IMR-90 (cell line): ENCODE measurements at regions not wholly inside any gene's neighbourhood (a gene's known extent, or its start where the extent isn't known, plus 50 kb on each side); places are given as distances from the start of the nearest gene placed in this dataset.

Experiments
- ATAC-seq: fragments of 200-7000 bp; cut with Tn5 transposase; 2 replicates; pipeline ENCODE4 v1.9.1; 2020; ENCODE audit warnings: low read depth, mild to moderate bottlenecking, moderate library complexity
- BruUV-seq: library from RNA; stranded (reverse); fragments of 400-500 nt; replicated peaks from 2 replicates; lab custom pipeline; 2021; lab: Mats Ljungman, UMichigan
- CTCF ChIA-PET: fragments of 300-600 bp; formaldehyde crosslinking; extraction: SDS; loops from one replicate; lab custom pipeline; 2021; ENCODE audit warnings: antibody characterized with exemption; lab: Yijun Ruan, JAX
- POLR2A ChIA-PET: fragments of 300-600 bp; sonication (Branson Sonifier 250); formaldehyde crosslinking; loops from one replicate; lab custom pipeline; 2022; ENCODE audit warnings: antibody characterized with exemption; ENCODE audit not compliant: unreplicated experiment; lab: Charles Lee
- DNase-seq: peaks from one replicate; pipeline ENCODE4 v3.0.0; 2013
- H2AFZ ChIP-seq: replicated peaks from 2 replicates; pipeline ENCODE3; 2013; ENCODE audit warnings: low read length, mild to moderate bottlenecking; ENCODE audit not compliant: poor library complexity
- H2AK5ac ChIP-seq: 2 replicates; pipeline ENCODE4 v1.6.1; 2013; ENCODE audit warnings: low read depth, low read length, inconsistent platforms
- H2AK9ac ChIP-seq: replicated peaks from 2 replicates; pipeline ENCODE3; 2013; ENCODE audit warnings: mild to moderate bottlenecking, low read depth, low read length, moderate library complexity; ENCODE audit not compliant: poor library complexity
- H2BK120ac ChIP-seq: 2 replicates; pipeline ENCODE4 v1.6.1; 2013; ENCODE audit warnings: low read depth, low read length, inconsistent platforms
- H2BK15ac ChIP-seq: 3 replicates; pipeline ENCODE4 v1.6.1; 2013; ENCODE audit warnings: low read depth, low read length, inconsistent platforms
- H2BK20ac ChIP-seq: 2 replicates; pipeline ENCODE4 v1.6.1; 2013; ENCODE audit warnings: low read depth, mild to moderate bottlenecking, inconsistent platforms, low read length, moderate library complexity
- H2BK5ac ChIP-seq: 2 replicates; pipeline ENCODE4 v1.6.1; 2013; ENCODE audit warnings: mild to moderate bottlenecking, low read depth, low read length, inconsistent platforms; ENCODE audit not compliant: poor library complexity, severe bottlenecking
- H3K14ac ChIP-seq: replicated peaks from 2 replicates; pipeline ENCODE4 v1.6.1; 2013; ENCODE audit warnings: low read depth, low read length, inconsistent platforms
- H3K18ac ChIP-seq: 2 replicates; pipeline ENCODE4 v1.6.1; 2013; ENCODE audit warnings: low read depth, low read length, control low read depth
- H3K23ac ChIP-seq: 2 replicates; pipeline ENCODE4 v1.6.1; 2013; ENCODE audit warnings: low read depth, low read length, inconsistent platforms
- H3K27ac ChIP-seq: 2 replicates; pipeline ENCODE4 v1.5.1; 2013; ENCODE audit warnings: mild to moderate bottlenecking, control low read depth, low read length; ENCODE audit not compliant: insufficient read depth
- H3K27me3 ChIP-seq: 2 replicates; pipeline ENCODE4 v1.6.1; 2013; ENCODE audit warnings: low read length; ENCODE audit not compliant: control insufficient read depth, insufficient read depth
- H3K36me3 ChIP-seq: 2 replicates; pipeline ENCODE4 v1.6.1; 2013; ENCODE audit warnings: low read length, mixed read lengths; ENCODE audit not compliant: control insufficient read depth, insufficient read depth
- H3K4ac ChIP-seq: 2 replicates; pipeline ENCODE4 v1.6.1; 2013; ENCODE audit warnings: low read depth, low read length, inconsistent platforms
- H3K4me1 ChIP-seq: 2 replicates; pipeline ENCODE4 v1.6.1; 2013; ENCODE audit warnings: low read length, mixed read lengths; ENCODE audit not compliant: control insufficient read depth, insufficient read depth
- H3K4me2 ChIP-seq: 2 replicates; pipeline ENCODE4 v1.6.1; 2013; ENCODE audit warnings: low read depth, mild to moderate bottlenecking, control low read depth, low read length, moderate library complexity
- H3K4me3 ChIP-seq: 2 replicates; pipeline ENCODE4 v1.5.1; 2013; ENCODE audit warnings: low read depth, mild to moderate bottlenecking, control low read depth, low read length, moderate library complexity; ENCODE audit not compliant: insufficient read depth
- H3K56ac ChIP-seq: 2 replicates; pipeline ENCODE4 v1.6.1; 2013; ENCODE audit warnings: low read length, inconsistent platforms; ENCODE audit not compliant: insufficient read depth; ENCODE audit errors: extremely low read depth
- H3K79me1 ChIP-seq, 2 experiments: 2 replicates each; pipeline ENCODE4 v1.6.1; 2013; ENCODE audit warnings: low read length in 2 of 2, inconsistent platforms in 1 of 2, low read depth in 1 of 2
- H3K9ac ChIP-seq: 2 replicates; pipeline ENCODE4 v1.6.1; 2013; ENCODE audit warnings: low read depth, low read length, control low read depth
- H3K9me1 ChIP-seq: 2 replicates; pipeline ENCODE4 v1.6.1; 2013; ENCODE audit warnings: low read length, inconsistent platforms; ENCODE audit not compliant: insufficient read depth
- H3K9me3 ChIP-seq: 2 replicates; pipeline ENCODE4 v1.6.1; 2013; ENCODE audit warnings: low read length; ENCODE audit not compliant: control insufficient read depth, insufficient read depth
- H4K20me1 ChIP-seq: 2 replicates; pipeline ENCODE4 v1.6.1; 2013; ENCODE audit warnings: low read length, inconsistent platforms; ENCODE audit not compliant: insufficient read depth
- H4K5ac ChIP-seq: 2 replicates; pipeline ENCODE4 v1.6.1; 2013; ENCODE audit warnings: mild to moderate bottlenecking, low read depth, low read length, control low read depth
- H4K8ac ChIP-seq, 2 experiments: 2 replicates each; pipeline ENCODE4 v1.6.1; 2013; ENCODE audit warnings: low read depth in 2 of 2, low read length in 2 of 2, control low read depth in 1 of 2, inconsistent platforms in 1 of 2
- H4K91ac ChIP-seq: 2 replicates; pipeline ENCODE4 v1.6.1; 2013; ENCODE audit warnings: low read depth, low read length, inconsistent platforms; ENCODE audit not compliant: insufficient read depth
- BHLHE40 ChIP-seq: fragments of 150-350 bp; IDR thresholded peaks from 2 replicates; pipeline ENCODE4 v1.6.1; 2016; ENCODE audit warnings: mild to moderate bottlenecking, low read depth, low read length
- CEBPB ChIP-seq: IDR thresholded peaks from 2 replicates; pipeline ENCODE4 v1.6.1; 2012; ENCODE audit warnings: low read depth, low read length, improper control_type of control experiment
- CHD1 ChIP-seq: IDR thresholded peaks from 2 replicates; pipeline ENCODE4 v1.6.1; 2012; ENCODE audit warnings: low read depth, low read length, improper control_type of control experiment
- CTCF ChIP-seq: conservative IDR thresholded peaks from 2 replicates; pipeline ENCODE4 v1.5.1; 2012; ENCODE audit warnings: mild to moderate bottlenecking, low read depth, low read length, improper control_type of control experiment
- ELK1 ChIP-seq: fragments of 150-350 bp; IDR thresholded peaks from 2 replicates; pipeline ENCODE4 v1.6.1; 2016; ENCODE audit warnings: low read depth, mild to moderate bottlenecking, low read length, moderate library complexity, borderline replicate concordance
- FOS ChIP-seq: fragments of 150-350 bp; IDR thresholded peaks from 2 replicates; pipeline ENCODE4 v1.6.1; 2016; ENCODE audit warnings: low read depth, low read length
- MAFK ChIP-seq: IDR thresholded peaks from 2 replicates; pipeline ENCODE4 v1.6.1; 2012; ENCODE audit warnings: low read depth, low read length, improper control_type of control experiment
- MAZ ChIP-seq: IDR thresholded peaks from 2 replicates; pipeline ENCODE4 v1.6.1; 2012; ENCODE audit warnings: low read depth, mild to moderate bottlenecking, low read length, improper control_type of control experiment, moderate library complexity, borderline replicate concordance
- MXI1 ChIP-seq: IDR thresholded peaks from 2 replicates; pipeline ENCODE4 v1.6.1; 2012; ENCODE audit warnings: low read depth, mild to moderate bottlenecking, low read length, moderate library complexity, borderline replicate concordance
- NFE2L2 ChIP-seq: fragments of 150-350 bp; IDR thresholded peaks from 2 replicates; pipeline ENCODE4 v1.6.1; 2016; ENCODE audit warnings: low read depth, mild to moderate bottlenecking, low read length
- POLR2A ChIP-seq: IDR thresholded peaks from 2 replicates; pipeline ENCODE4 v1.6.1; 2012; ENCODE audit warnings: mild to moderate bottlenecking, low read depth, low read length
- RAD21 ChIP-seq: IDR thresholded peaks from 2 replicates; pipeline ENCODE4 v1.6.1; 2012; ENCODE audit warnings: low read length, improper control_type of control experiment
- RCOR1 ChIP-seq: IDR thresholded peaks from 2 replicates; pipeline ENCODE4 v1.6.1; 2012; ENCODE audit warnings: mild to moderate bottlenecking, low read length, improper control_type of control experiment; ENCODE audit not compliant: insufficient replicate concordance
- RFX5 ChIP-seq: IDR thresholded peaks from 2 replicates; pipeline ENCODE4 v1.8.0; 2012; ENCODE audit warnings: low read depth, mild to moderate bottlenecking, low read length, moderate library complexity
- SMC3 ChIP-seq: fragments of 150-350 bp; IDR thresholded peaks from 2 replicates; pipeline ENCODE4 v1.6.1; 2016; ENCODE audit warnings: low read depth, mild to moderate bottlenecking, antibody characterized with exemption, low read length, moderate library complexity
- USF2 ChIP-seq: fragments of 150-350 bp; IDR thresholded peaks from 2 replicates; pipeline ENCODE4 v1.6.1; 2017; ENCODE audit warnings: mild to moderate bottlenecking, antibody characterized with exemption, low read length, low read depth
- WGBS, 2 experiments: methylation state at CpG; one replicate each; pipeline versions ENCODE4 v1.1.5 to v1.1.7; 2013; ENCODE audit warnings: missing lambda C conversion rate in 2 of 2; ENCODE audit not compliant: insufficient read length in 1 of 2; ENCODE audit errors: extremely low coverage in 2 of 2; 5-methylcytosine and 5-hydroxymethylcytosine counted together
- dilution Hi-C: fragments of 300-500 bp; cut with HindIII; formaldehyde crosslinking; loops from one replicate; pipeline ENCODE4 v1.14.3; 2018; ENCODE audit warnings: low sequenced_read_pairs; ENCODE audit not compliant: unreplicated experiment
- in situ Hi-C: fragments of 300-500 bp; cut with MboI; formaldehyde crosslinking; loops from 3 replicates; pipeline ENCODE4 v1.14.3; 2019; ENCODE audit warnings: low sequenced_read_pairs, inconsistent platforms, mixed read lengths
- intact Hi-C: fragments of 100-400 bp; cut with micrococcal nuclease; formaldehyde crosslinking; loops from 2 replicates; pipeline ENCODE4 v1.10.0; 2022

- H3K4me3 ChIP-seq: no peak overlapping the region
- ChIA-PET CTCF (no interaction called here), POLR2A (no interaction called here)
- H4K20me1 ChIP-seq: no peaks in the 10 kb centered on the region
- H3K9ac ChIP-seq: no peak overlapping the region
- H2AK9ac ChIP-seq: no peak overlapping the region
- H2BK5ac ChIP-seq: no peak overlapping the region
- no peaks in the 10 kb centered on the region; the same call in 1 of the 2 replicates for H3K9me3 ChIP-seq
- TF ChIP-seq RAD21: no peak
- no peak for TF ChIP-seq RCOR1
- TF ChIP-seq SMC3: no peak
- TF ChIP-seq POLR2A: no peak
- TF ChIP-seq MAZ: no peak
- no peak for TF ChIP-seq CTCF
- TF ChIP-seq CHD1: no peak
- TF ChIP-seq USF2: no peak
- TF ChIP-seq CEBPB: no peak
- TF ChIP-seq NFE2L2: no peak
- no peak for TF ChIP-seq MXI1
- TF ChIP-seq FOS: no peak
- no peak for TF ChIP-seq BHLHE40
- TF ChIP-seq MAFK: no peak
- no peak for TF ChIP-seq RFX5
- TF ChIP-seq ELK1: no peak
- no peak overlapping the region for H3K4me2 ChIP-seq
- H3K36me3 ChIP-seq: no peaks in the 10 kb centered on the region
- H3K56ac ChIP-seq: no peak overlapping the region
- no peaks in the 10 kb centered on the region for H3K9me1 ChIP-seq
- no peak overlapping the region for H4K5ac ChIP-seq
- BruUV-seq: no TSS peak
- no peak overlapping the region for H4K8ac ChIP-seq
- no peak overlapping the region for H3K4ac ChIP-seq
- ATAC-seq (no peak), DNase-seq (no peak)
- H3K4me1 ChIP-seq: no peaks in the 10 kb centered on the region
- no peak overlapping the region for H2BK120ac ChIP-seq
- H3K23ac ChIP-seq: no peak overlapping the region
- in situ Hi-C loops (no loop called here), intact Hi-C loops (no loop called here), dilution Hi-C loops (no loop called here)
- H3K18ac ChIP-seq: no peak overlapping the region
- 0% methylated on average over 1 of the region's 3 CpGs; no CpG with 5 or more reads in 1 of the 2 experiments for whole genome bisulfite sequencing, 2 experiments
- H2AK5ac ChIP-seq: no peak overlapping the region
- no peak overlapping the region for H2AFZ ChIP-seq
- no peak overlapping the region for H2BK20ac ChIP-seq
- H3K27ac ChIP-seq: no peak overlapping the region
- no peaks in the 10 kb centered on the region for H3K27me3 ChIP-seq
- H4K91ac ChIP-seq: no peak overlapping the region
- no peaks in the 10 kb centered on the region for H3K79me1 ChIP-seq
- H2BK15ac ChIP-seq: no peak overlapping the region
- no peak overlapping the region for H3K14ac ChIP-seq
These were observed 220.7 kb downstream of the GRXCR1 start for GRCh38 chr4:43113196-43113595.
